ENCODE measurements at regions not wholly inside any gene's neighbourhood (a gene's known extent, or its start where the extent isn't known, plus 50 kb on each side); places are given as distances from the start of the nearest gene placed in this dataset.

- no peaks in the 10 kb centered on the region for H3K4me1 Mint-ChIP-seq (ENCODE audit: unreplicated experiment)
- no peaks in the 10 kb centered on the region for H3K36me3 Mint-ChIP-seq (ENCODE audit: low read depth, unreplicated experiment)
- no peak overlapping the region for H3K27ac Mint-ChIP-seq (ENCODE audit: unreplicated experiment)
- H3K9me3 Mint-ChIP-seq (ENCODE audit: unreplicated experiment) = no peaks in the 10 kb centered on the region
- no peak overlapping the region for H3K4me3 Mint-ChIP-seq (ENCODE audit: unreplicated experiment)
- TF ChIP-seq, protein P1, sequence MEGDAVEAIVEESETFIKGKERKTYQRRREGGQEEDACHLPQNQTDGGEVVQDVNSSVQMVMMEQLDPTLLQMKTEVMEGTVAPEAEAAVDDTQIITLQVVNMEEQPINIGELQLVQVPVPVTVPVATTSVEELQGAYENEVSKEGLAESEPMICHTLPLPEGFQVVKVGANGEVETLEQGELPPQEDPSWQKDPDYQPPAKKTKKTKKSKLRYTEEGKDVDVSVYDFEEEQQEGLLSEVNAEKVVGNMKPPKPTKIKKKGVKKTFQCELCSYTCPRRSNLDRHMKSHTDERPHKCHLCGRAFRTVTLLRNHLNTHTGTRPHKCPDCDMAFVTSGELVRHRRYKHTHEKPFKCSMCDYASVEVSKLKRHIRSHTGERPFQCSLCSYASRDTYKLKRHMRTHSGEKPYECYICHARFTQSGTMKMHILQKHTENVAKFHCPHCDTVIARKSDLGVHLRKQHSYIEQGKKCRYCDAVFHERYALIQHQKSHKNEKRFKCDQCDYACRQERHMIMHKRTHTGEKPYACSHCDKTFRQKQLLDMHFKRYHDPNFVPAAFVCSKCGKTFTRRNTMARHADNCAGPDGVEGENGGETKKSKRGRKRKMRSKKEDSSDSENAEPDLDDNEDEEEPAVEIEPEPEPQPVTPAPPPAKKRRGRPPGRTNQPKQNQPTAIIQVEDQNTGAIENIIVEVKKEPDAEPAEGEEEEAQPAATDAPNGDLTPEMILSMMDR (IDR thresholded peaks at IDR 0.05; ENCODE audit: unreplicated experiment) = no peak
- no peak for DNase-seq (ENCODE audit: low spot score)
- H3K27me3 Mint-ChIP-seq (ENCODE audit: unreplicated experiment) = peaks cover 3% of the 10 kb centered on the region
These were observed 1230.0 kb downstream of the AMY1C start for GRCh38 chr1:104979651-104980050.

- no peaks in the 10 kb centered on the region for H3K36me3 Mint-ChIP-seq (ENCODE audit: low read depth, unreplicated experiment)
- no peak overlapping the region for H3K4me3 Mint-ChIP-seq (ENCODE audit: unreplicated experiment)
- no peak overlapping the region for H3K27ac Mint-ChIP-seq (ENCODE audit: unreplicated experiment)
- no peak for DNase-seq (ENCODE audit: low spot score)
- H3K4me1 Mint-ChIP-seq (ENCODE audit: unreplicated experiment) = no peaks in the 10 kb centered on the region
- H3K9me3 Mint-ChIP-seq (ENCODE audit: unreplicated experiment) = no peaks in the 10 kb centered on the region
- H3K27me3 Mint-ChIP-seq (ENCODE audit: unreplicated experiment) = peaks cover 4% of the 10 kb centered on the region
- TF ChIP-seq, protein P1 (IDR thresholded peaks at IDR 0.05; ENCODE audit: unreplicated experiment) = no peak
These were observed 1237.5 kb downstream of the AMY1C start for GRCh38 chr1:104987210-104987609.

DNA sequence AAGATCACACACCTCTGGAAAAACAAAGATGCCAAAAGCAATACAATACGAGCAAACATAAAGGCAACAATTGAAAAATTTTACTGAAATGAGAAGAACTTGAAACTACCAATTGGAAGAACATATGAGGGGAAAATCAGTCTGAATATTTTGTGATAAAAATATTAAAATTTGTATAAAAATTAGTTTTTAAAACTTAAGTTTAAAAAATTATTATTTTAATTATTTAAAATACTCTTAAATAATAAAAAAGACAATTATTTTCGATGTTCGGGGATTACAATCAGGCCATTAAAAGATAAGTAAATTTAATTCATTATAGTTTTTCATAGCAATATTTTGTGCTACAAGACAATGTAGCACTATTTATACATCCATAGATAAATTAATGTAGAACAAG lies 1239.3 kb downstream of the AMY1C start:
- Mint-ChIP-seq H3K36me3 (ENCODE audit: low read depth, unreplicated experiment) (no peaks in the 10 kb centered on the region), H3K27me3 (ENCODE audit: unreplicated experiment) (peaks cover 2% of the 10 kb centered on the region), H3K27ac (ENCODE audit: unreplicated experiment) (no peak overlapping the region), H3K4me1 (ENCODE audit: unreplicated experiment) (no peaks in the 10 kb centered on the region), H3K4me3 (ENCODE audit: unreplicated experiment) (no peak overlapping the region), H3K9me3 (ENCODE audit: unreplicated experiment) (no peaks in the 10 kb centered on the region)
- TF ChIP-seq, protein P1 (IDR thresholded peaks at IDR 0.05; ENCODE audit: unreplicated experiment) = no peak
- no peak for DNase-seq (ENCODE audit: low spot score)

- no peaks in the 10 kb centered on the region for H3K9me3 Mint-ChIP-seq (ENCODE audit: unreplicated experiment)
- H3K4me1 Mint-ChIP-seq (ENCODE audit: unreplicated experiment) = no peaks in the 10 kb centered on the region
- TF ChIP-seq, protein P1 (IDR thresholded peaks at IDR 0.05; ENCODE audit: unreplicated experiment) = no peak
- no peak overlapping the region for H3K4me3 Mint-ChIP-seq (ENCODE audit: unreplicated experiment)
- no peak overlapping the region for H3K27ac Mint-ChIP-seq (ENCODE audit: unreplicated experiment)
- H3K27me3 Mint-ChIP-seq (ENCODE audit: unreplicated experiment) = no peaks in the 10 kb centered on the region
- no peaks in the 10 kb centered on the region for H3K36me3 Mint-ChIP-seq (ENCODE audit: low read depth, unreplicated experiment)
- DNase-seq (ENCODE audit: low spot score) = no peak
These were observed 1242.0 kb downstream of the AMY1C start for GRCh38 chr1:104991702-104992101.

GRCh38 chr1:105000793-105001192 lies 1251.1 kb downstream of the AMY1C start:
- H3K4me1 Mint-ChIP-seq (ENCODE audit: unreplicated experiment) = no peaks in the 10 kb centered on the region
- H3K27me3 Mint-ChIP-seq (ENCODE audit: unreplicated experiment) = no peaks in the 10 kb centered on the region

More at GRCh38 chr1:105000793-105001192, 1251.1 kb downstream of the AMY1C start:
- Mint-ChIP-seq H3K9me3 (ENCODE audit: unreplicated experiment) (no peaks in the 10 kb centered on the region), H3K4me3 (ENCODE audit: unreplicated experiment) (no peak overlapping the region), H3K36me3 (ENCODE audit: low read depth, unreplicated experiment) (no peaks in the 10 kb centered on the region), H3K27ac (ENCODE audit: unreplicated experiment) (no peak overlapping the region)
- no peak for DNase-seq (ENCODE audit: low spot score)
- TF ChIP-seq, protein P1 (IDR thresholded peaks at IDR 0.05; ENCODE audit: unreplicated experiment) = no peak
